ENCODE measurements at regions not wholly inside any gene's neighbourhood (a gene's known extent, or its start where the extent isn't known, plus 50 kb on each side); places are given as distances from the start of the nearest gene placed in this dataset.

- TF ChIP-seq EP300 (IDR thresholded peaks at IDR 0.05; ENCODE audit: low read depth) = no peak
- TF ChIP-seq CTCF (IDR thresholded peaks at IDR 0.05) = no peak
- no peak for TF ChIP-seq POLR2A (IDR thresholded peaks at IDR 0.05)
- no peak for TF ChIP-seq POLR2AphosphoS5 (IDR thresholded peaks at IDR 0.05)
These were observed 171.1 kb upstream of the ANKRD50 start for GRCh38 chr4:124883632-124884031.

All from transverse colon (tissue), 4 donors.